ENCODE measurements at regions not wholly inside any gene's neighbourhood (a gene's known extent, or its start where the extent isn't known, plus 50 kb on each side); places are given as distances from the start of the nearest gene placed in this dataset.

DNA sequence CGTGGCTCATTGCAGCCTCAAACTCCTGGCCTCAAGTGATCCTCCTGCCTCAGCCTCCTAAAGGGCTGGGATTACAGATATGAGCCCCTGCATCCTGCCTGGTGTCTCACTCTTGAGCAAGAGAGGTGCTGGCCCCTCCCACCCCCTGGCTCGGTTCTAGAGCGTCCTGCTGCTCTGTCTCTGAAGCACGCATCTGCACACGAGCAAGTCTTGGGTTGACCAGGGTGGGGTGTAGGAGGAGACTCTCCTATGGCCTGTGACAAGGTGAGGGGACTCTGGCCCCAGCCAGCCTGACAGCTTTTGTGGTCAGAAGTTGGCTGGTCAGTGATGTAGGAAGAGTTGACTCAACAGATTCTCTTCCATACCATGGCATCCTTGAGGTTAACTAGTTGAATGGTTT is 110.7 kb upstream of the CARD11 start:
- H3K4me3 ChIP-seq (ENCODE audit: control insufficient read depth, low read depth, low read length) = no peak overlapping the region
- no peak for TF ChIP-seq CTCF (conservative IDR thresholded peaks at IDR 0.05; ENCODE audit: control insufficient read depth, insufficient read depth, low read depth, low read length)
- no peak for DNase-seq (ENCODE audit: low read depth)

GRCh38 chr7:3154881-3155494 is 111.3 kb upstream of the CARD11 start:
- DNase-seq (ENCODE audit: low read depth) = peak; percentile 47
- peak; percentile 67 for TF ChIP-seq CTCF (conservative IDR thresholded peaks at IDR 0.05; ENCODE audit: control insufficient read depth, insufficient read depth, low read depth, low read length)
- no peak overlapping the region for H3K4me3 ChIP-seq (ENCODE audit: control insufficient read depth, low read depth, low read length)

- TF ChIP-seq CTCF (conservative IDR thresholded peaks at IDR 0.05; ENCODE audit: control insufficient read depth, insufficient read depth, low read depth, low read length) = no peak
- no peak for DNase-seq (ENCODE audit: low read depth)
- no peak overlapping the region for H3K4me3 ChIP-seq (ENCODE audit: control insufficient read depth, low read depth, low read length)
Measured at GRCh38 chr7:3156508-3156907, 112.8 kb upstream of the CARD11 start.

DNA sequence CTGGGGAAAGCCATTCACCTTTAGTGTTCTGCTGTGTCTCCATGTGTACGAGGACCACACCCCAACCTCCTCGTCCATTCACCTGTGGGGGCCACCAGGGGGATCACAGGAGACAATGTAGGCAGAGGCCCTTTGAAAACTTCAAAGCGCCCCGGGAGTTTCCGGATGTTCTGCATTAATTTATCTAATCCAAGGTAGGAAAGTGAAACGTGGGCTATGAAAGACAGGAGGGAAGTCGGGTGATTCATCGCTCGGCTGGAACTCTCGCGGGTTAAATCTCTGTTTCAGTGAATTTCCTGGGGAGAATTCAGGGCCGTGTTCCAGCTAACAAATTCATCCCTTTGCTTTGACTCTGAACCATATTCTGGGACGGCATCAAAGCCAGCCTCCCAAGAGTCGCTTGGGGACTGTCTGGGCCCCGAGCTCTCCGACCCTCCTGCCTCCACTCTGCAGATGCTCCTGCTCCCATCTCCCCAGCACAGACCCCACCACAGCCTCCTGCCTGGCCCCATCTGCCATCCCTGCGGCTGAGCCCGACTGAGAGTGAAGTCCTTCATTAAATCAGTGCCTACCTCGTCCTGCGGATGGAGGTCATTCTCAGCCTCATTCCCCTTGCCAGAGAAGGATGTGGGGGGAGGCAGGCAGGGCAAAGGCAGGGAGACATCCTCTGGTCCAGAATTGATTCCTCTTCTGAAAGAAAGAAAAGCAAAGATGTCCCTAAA is 114.1 kb upstream of the CARD11 start:
- TF ChIP-seq CTCF (conservative IDR thresholded peaks at IDR 0.05; ENCODE audit: control insufficient read depth, insufficient read depth, low read depth, low read length) = no peak
- no peak overlapping the region for H3K4me3 ChIP-seq (ENCODE audit: control insufficient read depth, low read depth, low read length)
- DNase-seq (ENCODE audit: low read depth) = peak; percentile 45

- TF ChIP-seq CTCF (conservative IDR thresholded peaks at IDR 0.05; ENCODE audit: control insufficient read depth, insufficient read depth, low read depth, low read length) = no peak
- peak; percentile 15 for DNase-seq (ENCODE audit: low read depth)
- H3K4me3 ChIP-seq (ENCODE audit: control insufficient read depth, low read depth, low read length) = no peak overlapping the region
Measured at GRCh38 chr7:3158341-3158760, 114.7 kb upstream of the CARD11 start.

GRCh38 chr7:3159039-3159438 is 115.4 kb upstream of the CARD11 start:
- no peak for DNase-seq (ENCODE audit: low read depth)
- no peak overlapping the region for H3K4me3 ChIP-seq (ENCODE audit: control insufficient read depth, low read depth, low read length)
- TF ChIP-seq CTCF (conservative IDR thresholded peaks at IDR 0.05; ENCODE audit: control insufficient read depth, insufficient read depth, low read depth, low read length) = no peak
